GM23338 (cell line): ENCODE measurements at regions not wholly inside any gene's neighbourhood (a gene's known extent, or its start where the extent isn't known, plus 50 kb on each side); places are given as distances from the start of the nearest gene placed in this dataset.

ENCODE experiments used
- ATAC-seq: fragments of 200-7000 bp; cut with Tn5 transposase; 3 replicates; pipeline ENCODE4 v1.9.1; 2020
- DNase-seq: peaks from one replicate; pipeline ENCODE4 v3.0.0-alpha.2; 2015; ENCODE audit warnings: low spot score
- H2AFZ ChIP-seq: fragments of 200-600 bp; sonication (generic); 2 replicates; pipeline ENCODE4 v1.8.0; 2016; ENCODE audit warnings: antibody characterized with exemption, mild to moderate bottlenecking, moderate library complexity
- H3F3A ChIP-seq: fragments of 200-600 bp; sonication (generic); replicated peaks from 2 replicates; pipeline ENCODE4 v1.8.0; 2017; ENCODE audit warnings: antibody characterized with exemption, mixed run types, low read depth
- H3K27ac ChIP-seq: fragments of 200-600 bp; sonication (generic); 2 replicates; pipeline ENCODE4 v1.6.1; 2016; ENCODE audit warnings: low read depth
- H3K27me3 ChIP-seq: fragments of 200-600 bp; sonication (generic); 2 replicates; pipeline ENCODE4 v1.8.0; 2016; ENCODE audit warnings: mild to moderate bottlenecking, mixed run types, moderate library complexity; ENCODE audit not compliant: insufficient read depth
- H3K36me3 ChIP-seq: fragments of 200-600 bp; sonication (generic); 2 replicates; pipeline ENCODE4 v1.8.0; 2016; ENCODE audit warnings: mild to moderate bottlenecking; ENCODE audit not compliant: insufficient read depth
- H3K4me1 ChIP-seq: fragments of 200-600 bp; sonication (generic); 2 replicates; pipeline ENCODE4 v1.8.0; 2016; ENCODE audit warnings: mild to moderate bottlenecking, moderate library complexity; ENCODE audit not compliant: insufficient read depth
- H3K4me2 ChIP-seq: fragments of 200-600 bp; sonication (generic); 2 replicates; pipeline ENCODE4 v1.7.1; 2017; ENCODE audit warnings: mixed run types
- H3K4me3 ChIP-seq: fragments of 200-600 bp; sonication (generic); 2 replicates; pipeline ENCODE4 v1.6.1; 2016; ENCODE audit warnings: mixed run types
- H3K79me2 ChIP-seq: fragments of 200-600 bp; sonication (generic); replicated peaks from 2 replicates; pipeline ENCODE4 v1.8.0; 2017; ENCODE audit warnings: mild to moderate bottlenecking; ENCODE audit not compliant: insufficient read depth
- H3K9me2 ChIP-seq: fragments of 200-600 bp; sonication (generic); 2 replicates; pipeline ENCODE4 v1.8.0; 2017; ENCODE audit not compliant: insufficient read depth
- H4K20me1 ChIP-seq: fragments of 200-600 bp; sonication (generic); replicated peaks from 2 replicates; pipeline ENCODE4 v1.8.0; 2017; ENCODE audit warnings: mild to moderate bottlenecking; ENCODE audit not compliant: insufficient read depth
- H3K27ac Mint-ChIP-seq: 2 replicates; pipeline ENCODE4 v1.8.0; 2020; ENCODE audit warnings: inconsistent platforms, mild to moderate bottlenecking, moderate library complexity, mixed read lengths
- H3K27me3 Mint-ChIP-seq: 3 replicates; pipeline ENCODE4 v1.8.0; 2022; ENCODE audit warnings: low read depth, mild to moderate bottlenecking, moderate library complexity, mixed read lengths, inconsistent platforms; ENCODE audit not compliant: insufficient read depth, poor library complexity
- H3K36me3 Mint-ChIP-seq: 3 replicates; pipeline ENCODE4 v1.8.0; 2021; ENCODE audit warnings: low read depth, mild to moderate bottlenecking, inconsistent platforms, moderate library complexity, mixed read lengths
- H3K4me1 Mint-ChIP-seq: 3 replicates; pipeline ENCODE4 v1.8.0; 2020; ENCODE audit warnings: mild to moderate bottlenecking, inconsistent platforms, mixed read lengths
- H3K4me3 Mint-ChIP-seq: 3 replicates; pipeline ENCODE4 v1.8.0; 2021; ENCODE audit warnings: moderate library complexity, mild to moderate bottlenecking, inconsistent platforms, mixed read lengths
- H3K9me3 Mint-ChIP-seq: 3 replicates; pipeline ENCODE4 v1.8.0; 2020; ENCODE audit warnings: moderate library complexity, mild to moderate bottlenecking, inconsistent platforms, mixed read lengths
- CREB1 ChIP-seq: fragments of 250-450 bp; sonication (Bioruptor Pico); IDR thresholded peaks from 2 replicates; pipeline ENCODE4 v1.5.0; 2020; ENCODE audit warnings: low read depth, mild to moderate bottlenecking, moderate library complexity
- EZH2 ChIP-seq: fragments of 200-600 bp; sonication (generic); IDR thresholded peaks from one replicate; pipeline ENCODE4 v1.8.0; 2017; ENCODE audit warnings: antibody characterized with exemption, mild to moderate bottlenecking, low read depth; ENCODE audit not compliant: unreplicated experiment
- EZH2phosphoT487 ChIP-seq: fragments of 200-600 bp; sonication (generic); IDR thresholded peaks from one replicate; pipeline ENCODE4 v1.8.1; 2018; ENCODE audit warnings: antibody characterized with exemption; ENCODE audit not compliant: unreplicated experiment
- JUNB ChIP-seq: IDR thresholded peaks from one replicate; pipeline ENCODE4 v1.6.1; 2016; ENCODE audit warnings: antibody characterized with exemption; ENCODE audit not compliant: unreplicated experiment
- NANOG ChIP-seq: IDR thresholded peaks from 2 replicates; pipeline ENCODE4 v1.6.1; 2016; ENCODE audit warnings: antibody characterized with exemption, borderline replicate concordance
- POLR2AphosphoS5 ChIP-seq: IDR thresholded peaks from 2 replicates; pipeline ENCODE4 v1.6.1; 2016; ENCODE audit warnings: antibody characterized with exemption, low read depth
- STAT1 ChIP-seq: IDR thresholded peaks from one replicate; pipeline ENCODE4 v1.6.1; 2016; ENCODE audit warnings: antibody characterized with exemption; ENCODE audit not compliant: unreplicated experiment
- ZNF114 ChIP-seq: fragments of 250-450 bp; sonication (Bioruptor Pico); IDR thresholded peaks from 2 replicates; pipeline ENCODE4 v1.5.0; 2020; ENCODE audit warnings: mild to moderate bottlenecking, moderate library complexity
- ZNF331 ChIP-seq: fragments of 250-450 bp; sonication (Bioruptor Pico); IDR thresholded peaks from 2 replicates; pipeline ENCODE4 v1.5.0; 2020; ENCODE audit warnings: low read depth, mild to moderate bottlenecking, moderate library complexity
- TF ChIP-seq, protein P1 (sequence below), 2 experiments: fragments of 200-600 bp in 1 of 2; sonication (generic) in 1 of 2; conservative IDR thresholded peaks; 2 replicates each; pipeline versions ENCODE4 v1.5.1 to v1.6.1; 2016 to 2017; ENCODE audit warnings: antibody characterized with exemption in 2 of 2, low read depth in 2 of 2, mild to moderate bottlenecking in 2 of 2, moderate library complexity in 1 of 2
- TF ChIP-seq, protein P2 (sequence below): IDR thresholded peaks from one replicate; pipeline ENCODE4 v1.6.1; 2018; ENCODE audit warnings: antibody characterized with exemption; ENCODE audit not compliant: unreplicated experiment
- TF ChIP-seq, protein P3 (sequence below): fragments of 250-450 bp; sonication (Bioruptor Pico); IDR thresholded peaks from 2 replicates; pipeline ENCODE4 v1.5.0; 2020; ENCODE audit warnings: mild to moderate bottlenecking, moderate library complexity
- TF ChIP-seq, protein P4 (sequence below): IDR thresholded peaks from 2 replicates; pipeline ENCODE4 v1.6.1; 2016; ENCODE audit warnings: antibody characterized with exemption

DNA sequence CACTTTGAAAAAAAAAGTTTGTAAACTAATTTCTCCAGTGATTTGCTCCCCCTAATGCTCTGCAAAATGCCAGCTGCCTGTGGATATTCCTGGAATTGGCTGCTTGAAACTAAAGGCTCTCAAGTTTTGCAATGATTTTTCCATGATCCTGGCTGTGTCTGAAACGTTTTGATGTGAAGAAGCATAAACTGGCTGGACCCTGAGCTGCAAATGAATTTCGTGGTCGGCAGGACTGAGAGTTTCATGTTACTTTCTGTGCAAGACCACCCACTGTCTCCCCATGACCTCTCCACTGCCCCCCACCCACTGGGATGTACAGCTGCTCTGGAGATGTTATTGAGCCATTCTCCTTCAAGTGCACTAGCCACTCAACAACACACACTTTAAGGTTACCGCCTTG is 171.3 kb upstream of the SSTR4 start:
- no peaks in the 10 kb centered on the region for H4K20me1 ChIP-seq
- no peaks in the 10 kb centered on the region for H3F3A ChIP-seq
- H3K27ac Mint-ChIP-seq, result no peak overlapping the region
- H3K4me3 ChIP-seq, result no peak overlapping the region
- H3K4me2 ChIP-seq, result no peak overlapping the region
- H3K79me2 ChIP-seq, result no peaks in the 10 kb centered on the region
- ATAC-seq, result no peak
- no peaks in the 10 kb centered on the region for H3K9me2 ChIP-seq
- H3K36me3 Mint-ChIP-seq, result no peaks in the 10 kb centered on the region
- H3K9me3 Mint-ChIP-seq, result no peaks in the 10 kb centered on the region
- H3K4me3 Mint-ChIP-seq, result no peak overlapping the region
- TF ChIP-seq ZNF114 (CRISPR knock-in tag) (no peak), POLR2AphosphoS5 (no peak), EZH2 (no peak), EZH2phosphoT487 (no peak), STAT1 (no peak), ZNF331 (CRISPR knock-in tag) (no peak), CREB1 (CRISPR knock-in tag) (no peak), NANOG (no peak), JUNB (no peak)
- TF ChIP-seq, protein P1, sequence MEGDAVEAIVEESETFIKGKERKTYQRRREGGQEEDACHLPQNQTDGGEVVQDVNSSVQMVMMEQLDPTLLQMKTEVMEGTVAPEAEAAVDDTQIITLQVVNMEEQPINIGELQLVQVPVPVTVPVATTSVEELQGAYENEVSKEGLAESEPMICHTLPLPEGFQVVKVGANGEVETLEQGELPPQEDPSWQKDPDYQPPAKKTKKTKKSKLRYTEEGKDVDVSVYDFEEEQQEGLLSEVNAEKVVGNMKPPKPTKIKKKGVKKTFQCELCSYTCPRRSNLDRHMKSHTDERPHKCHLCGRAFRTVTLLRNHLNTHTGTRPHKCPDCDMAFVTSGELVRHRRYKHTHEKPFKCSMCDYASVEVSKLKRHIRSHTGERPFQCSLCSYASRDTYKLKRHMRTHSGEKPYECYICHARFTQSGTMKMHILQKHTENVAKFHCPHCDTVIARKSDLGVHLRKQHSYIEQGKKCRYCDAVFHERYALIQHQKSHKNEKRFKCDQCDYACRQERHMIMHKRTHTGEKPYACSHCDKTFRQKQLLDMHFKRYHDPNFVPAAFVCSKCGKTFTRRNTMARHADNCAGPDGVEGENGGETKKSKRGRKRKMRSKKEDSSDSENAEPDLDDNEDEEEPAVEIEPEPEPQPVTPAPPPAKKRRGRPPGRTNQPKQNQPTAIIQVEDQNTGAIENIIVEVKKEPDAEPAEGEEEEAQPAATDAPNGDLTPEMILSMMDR (conservative IDR thresholded peaks at IDR 0.05; ENCODE audit: low read depth in 2 of 2), result no peak
- TF ChIP-seq, protein P2, sequence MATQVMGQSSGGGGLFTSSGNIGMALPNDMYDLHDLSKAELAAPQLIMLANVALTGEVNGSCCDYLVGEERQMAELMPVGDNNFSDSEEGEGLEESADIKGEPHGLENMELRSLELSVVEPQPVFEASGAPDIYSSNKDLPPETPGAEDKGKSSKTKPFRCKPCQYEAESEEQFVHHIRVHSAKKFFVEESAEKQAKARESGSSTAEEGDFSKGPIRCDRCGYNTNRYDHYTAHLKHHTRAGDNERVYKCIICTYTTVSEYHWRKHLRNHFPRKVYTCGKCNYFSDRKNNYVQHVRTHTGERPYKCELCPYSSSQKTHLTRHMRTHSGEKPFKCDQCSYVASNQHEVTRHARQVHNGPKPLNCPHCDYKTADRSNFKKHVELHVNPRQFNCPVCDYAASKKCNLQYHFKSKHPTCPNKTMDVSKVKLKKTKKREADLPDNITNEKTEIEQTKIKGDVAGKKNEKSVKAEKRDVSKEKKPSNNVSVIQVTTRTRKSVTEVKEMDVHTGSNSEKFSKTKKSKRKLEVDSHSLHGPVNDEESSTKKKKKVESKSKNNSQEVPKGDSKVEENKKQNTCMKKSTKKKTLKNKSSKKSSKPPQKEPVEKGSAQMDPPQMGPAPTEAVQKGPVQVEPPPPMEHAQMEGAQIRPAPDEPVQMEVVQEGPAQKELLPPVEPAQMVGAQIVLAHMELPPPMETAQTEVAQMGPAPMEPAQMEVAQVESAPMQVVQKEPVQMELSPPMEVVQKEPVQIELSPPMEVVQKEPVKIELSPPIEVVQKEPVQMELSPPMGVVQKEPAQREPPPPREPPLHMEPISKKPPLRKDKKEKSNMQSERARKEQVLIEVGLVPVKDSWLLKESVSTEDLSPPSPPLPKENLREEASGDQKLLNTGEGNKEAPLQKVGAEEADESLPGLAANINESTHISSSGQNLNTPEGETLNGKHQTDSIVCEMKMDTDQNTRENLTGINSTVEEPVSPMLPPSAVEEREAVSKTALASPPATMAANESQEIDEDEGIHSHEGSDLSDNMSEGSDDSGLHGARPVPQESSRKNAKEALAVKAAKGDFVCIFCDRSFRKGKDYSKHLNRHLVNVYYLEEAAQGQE, result no peak
- TF ChIP-seq, protein P3, sequence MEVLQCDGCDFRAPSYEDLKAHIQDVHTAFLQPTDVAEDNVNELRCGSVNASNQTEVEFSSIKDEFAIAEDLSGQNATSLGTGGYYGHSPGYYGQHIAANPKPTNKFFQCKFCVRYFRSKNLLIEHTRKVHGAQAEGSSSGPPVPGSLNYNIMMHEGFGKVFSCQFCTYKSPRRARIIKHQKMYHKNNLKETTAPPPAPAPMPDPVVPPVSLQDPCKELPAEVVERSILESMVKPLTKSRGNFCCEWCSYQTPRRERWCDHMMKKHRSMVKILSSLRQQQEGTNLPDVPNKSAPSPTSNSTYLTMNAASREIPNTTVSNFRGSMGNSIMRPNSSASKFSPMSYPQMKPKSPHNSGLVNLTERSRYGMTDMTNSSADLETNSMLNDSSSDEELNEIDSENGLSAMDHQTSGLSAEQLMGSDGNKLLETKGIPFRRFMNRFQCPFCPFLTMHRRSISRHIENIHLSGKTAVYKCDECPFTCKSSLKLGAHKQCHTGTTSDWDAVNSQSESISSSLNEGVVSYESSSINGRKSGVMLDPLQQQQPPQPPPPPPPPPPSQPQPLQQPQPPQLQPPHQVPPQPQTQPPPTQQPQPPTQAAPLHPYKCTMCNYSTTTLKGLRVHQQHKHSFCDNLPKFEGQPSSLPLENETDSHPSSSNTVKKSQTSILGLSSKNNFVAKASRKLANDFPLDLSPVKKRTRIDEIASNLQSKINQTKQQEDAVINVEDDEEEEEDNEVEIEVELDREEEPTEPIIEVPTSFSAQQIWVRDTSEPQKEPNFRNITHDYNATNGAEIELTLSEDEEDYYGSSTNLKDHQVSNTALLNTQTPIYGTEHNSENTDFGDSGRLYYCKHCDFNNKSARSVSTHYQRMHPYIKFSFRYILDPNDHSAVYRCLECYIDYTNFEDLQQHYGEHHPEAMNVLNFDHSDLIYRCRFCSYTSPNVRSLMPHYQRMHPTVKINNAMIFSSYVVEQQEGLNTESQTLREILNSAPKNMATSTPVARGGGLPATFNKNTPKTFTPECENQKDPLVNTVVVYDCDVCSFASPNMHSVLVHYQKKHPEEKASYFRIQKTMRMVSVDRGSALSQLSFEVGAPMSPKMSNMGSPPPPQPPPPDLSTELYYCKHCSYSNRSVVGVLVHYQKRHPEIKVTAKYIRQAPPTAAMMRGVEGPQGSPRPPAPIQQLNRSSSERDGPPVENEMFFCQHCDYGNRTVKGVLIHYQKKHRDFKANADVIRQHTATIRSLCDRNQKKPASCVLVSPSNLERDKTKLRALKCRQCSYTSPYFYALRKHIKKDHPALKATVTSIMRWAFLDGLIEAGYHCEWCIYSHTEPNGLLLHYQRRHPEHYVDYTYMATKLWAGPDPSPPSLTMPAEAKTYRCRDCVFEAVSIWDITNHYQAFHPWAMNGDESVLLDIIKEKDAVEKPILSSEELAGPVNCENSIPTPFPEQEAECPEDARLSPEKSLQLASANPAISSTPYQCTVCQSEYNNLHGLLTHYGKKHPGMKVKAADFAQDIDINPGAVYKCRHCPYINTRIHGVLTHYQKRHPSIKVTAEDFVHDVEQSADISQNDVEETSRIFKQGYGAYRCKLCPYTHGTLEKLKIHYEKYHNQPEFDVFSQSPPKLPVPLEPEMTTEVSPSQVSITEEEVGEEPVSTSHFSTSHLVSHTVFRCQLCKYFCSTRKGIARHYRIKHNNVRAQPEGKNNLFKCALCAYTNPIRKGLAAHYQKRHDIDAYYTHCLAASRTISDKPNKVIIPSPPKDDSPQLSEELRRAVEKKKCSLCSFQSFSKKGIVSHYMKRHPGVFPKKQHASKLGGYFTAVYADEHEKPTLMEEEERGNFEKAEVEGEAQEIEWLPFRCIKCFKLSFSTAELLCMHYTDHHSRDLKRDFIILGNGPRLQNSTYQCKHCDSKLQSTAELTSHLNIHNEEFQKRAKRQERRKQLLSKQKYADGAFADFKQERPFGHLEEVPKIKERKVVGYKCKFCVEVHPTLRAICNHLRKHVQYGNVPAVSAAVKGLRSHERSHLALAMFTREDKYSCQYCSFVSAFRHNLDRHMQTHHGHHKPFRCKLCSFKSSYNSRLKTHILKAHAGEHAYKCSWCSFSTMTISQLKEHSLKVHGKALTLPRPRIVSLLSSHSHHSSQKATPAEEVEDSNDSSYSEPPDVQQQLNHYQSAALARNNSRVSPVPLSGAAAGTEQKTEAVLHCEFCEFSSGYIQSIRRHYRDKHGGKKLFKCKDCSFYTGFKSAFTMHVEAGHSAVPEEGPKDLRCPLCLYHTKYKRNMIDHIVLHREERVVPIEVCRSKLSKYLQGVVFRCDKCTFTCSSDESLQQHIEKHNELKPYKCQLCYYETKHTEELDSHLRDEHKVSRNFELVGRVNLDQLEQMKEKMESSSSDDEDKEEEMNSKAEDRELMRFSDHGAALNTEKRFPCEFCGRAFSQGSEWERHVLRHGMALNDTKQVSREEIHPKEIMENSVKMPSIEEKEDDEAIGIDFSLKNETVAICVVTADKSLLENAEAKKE (CRISPR knock-in tag), result no peak
- TF ChIP-seq, protein P4, sequence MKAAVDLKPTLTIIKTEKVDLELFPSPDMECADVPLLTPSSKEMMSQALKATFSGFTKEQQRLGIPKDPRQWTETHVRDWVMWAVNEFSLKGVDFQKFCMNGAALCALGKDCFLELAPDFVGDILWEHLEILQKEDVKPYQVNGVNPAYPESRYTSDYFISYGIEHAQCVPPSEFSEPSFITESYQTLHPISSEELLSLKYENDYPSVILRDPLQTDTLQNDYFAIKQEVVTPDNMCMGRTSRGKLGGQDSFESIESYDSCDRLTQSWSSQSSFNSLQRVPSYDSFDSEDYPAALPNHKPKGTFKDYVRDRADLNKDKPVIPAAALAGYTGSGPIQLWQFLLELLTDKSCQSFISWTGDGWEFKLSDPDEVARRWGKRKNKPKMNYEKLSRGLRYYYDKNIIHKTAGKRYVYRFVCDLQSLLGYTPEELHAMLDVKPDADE, result no peak
- H3K4me1 Mint-ChIP-seq, result no peaks in the 10 kb centered on the region; the same call in 1 of the 3 replicates
- no peak overlapping the region for H3K27ac ChIP-seq
- no peaks in the 10 kb centered on the region for H3K27me3 ChIP-seq
- H2AFZ ChIP-seq, result no peak overlapping the region
- no peak for DNase-seq
- H3K36me3 ChIP-seq, result no peaks in the 10 kb centered on the region
- peaks cover 3% of the 10 kb centered on the region for H3K27me3 Mint-ChIP-seq
- no peaks in the 10 kb centered on the region for H3K4me1 ChIP-seq
